ENCODE measurements at regions not wholly inside any gene's neighbourhood (a gene's known extent, or its start where the extent isn't known, plus 50 kb on each side); places are given as distances from the start of the nearest gene placed in this dataset.

DNA sequence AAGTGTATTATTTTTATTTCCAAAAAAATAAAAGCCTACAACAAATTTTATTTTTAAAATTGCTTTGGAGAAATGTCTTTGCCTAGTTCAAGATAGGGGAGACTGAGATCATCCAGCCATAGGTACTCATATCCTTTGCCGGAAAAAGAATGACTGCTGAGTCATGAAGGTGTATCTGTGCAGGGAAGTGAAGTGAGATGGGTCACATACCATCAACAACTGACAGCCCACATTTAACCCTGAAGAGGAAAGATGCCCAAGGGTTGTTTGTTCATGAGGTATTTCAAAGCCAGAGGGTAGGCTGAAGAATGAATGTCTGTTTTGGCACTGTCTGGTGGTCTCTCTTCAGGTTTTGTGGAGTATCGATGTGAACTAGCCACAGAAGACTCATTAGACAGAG, 106.7 kb upstream of the TTC29 start:
- POLR2A ChIA-PET = no interaction called here
- H3K27me3 ChIP-seq (ENCODE audit: control insufficient read depth in 2 of 2, insufficient read depth in 2 of 2, low read length in 2 of 2) = no peaks in the 10 kb centered on the region
- H3K9me1 ChIP-seq (ENCODE audit: control insufficient read depth, insufficient read depth, low read length) = no peaks in the 10 kb centered on the region
- no peak overlapping the region for H2AFZ ChIP-seq (ENCODE audit: low read depth, low read length)
- H3K4me2 ChIP-seq (ENCODE audit: insufficient read depth, low read length) = no peak overlapping the region
- no peaks in the 10 kb centered on the region for H4K20me1 ChIP-seq (replicated peaks; ENCODE audit: control insufficient read depth, insufficient read depth, low read length)
- no peak for TF ChIP-seq NR3C1 (CRISPR knock-in tag; IDR thresholded peaks at IDR 0.05)
- 0 out of 2 replicates have a peak, but pooled peaks have one; percentile 36 for TF ChIP-seq NFE2 (IDR thresholded peaks at IDR 0.05; ENCODE audit: low read depth)
- no peak overlapping the region for H3K27ac ChIP-seq (ENCODE audit: extremely low read depth, low read depth, low read length)
- H3K9me3 ChIP-seq (replicated peaks; ENCODE audit: control insufficient read depth, insufficient read depth, low read depth, low read length) = no peaks in the 10 kb centered on the region
- no peaks in the 10 kb centered on the region for H3K4me1 ChIP-seq (replicated peaks in 1 of 2; ENCODE audit: control insufficient read depth in 2 of 2, insufficient read depth in 2 of 2, low read length in 2 of 2)
- intact Hi-C loops (cut with micrococcal nuclease) = no loop called here
- FAIRE-seq = no peak
- in situ Hi-C loops (cut with MboI) = no loop called here
- no peak overlapping the region for H3K9ac ChIP-seq (ENCODE audit: insufficient read depth in 1 of 2, low read depth in 2 of 2, low read length in 2 of 2)
- BruUV-seq (replicated peaks) = no TSS peak
- H3K79me2 ChIP-seq (ENCODE audit: control insufficient read depth, insufficient read depth, low read length) = no peaks in the 10 kb centered on the region
- CTCF ChIA-PET (ENCODE audit: low intra/inter-chr PET ratio) = no interaction called here
- DNase-seq (ENCODE audit: extremely low read depth in 1 of 4, low spot score in 3 of 4) = no peak
- no peak for ATAC-seq
- no peak overlapping the region for H3K4me3 ChIP-seq
- no peaks in the 10 kb centered on the region for H3K36me3 ChIP-seq (ENCODE audit: control insufficient read depth, insufficient read depth, low read length)
- 4% methylated on average over 2 of the region's 2 CpGs for WGBS (ENCODE audit: insufficient coverage, low coverage, missing lambda C conversion rate)

DNA sequence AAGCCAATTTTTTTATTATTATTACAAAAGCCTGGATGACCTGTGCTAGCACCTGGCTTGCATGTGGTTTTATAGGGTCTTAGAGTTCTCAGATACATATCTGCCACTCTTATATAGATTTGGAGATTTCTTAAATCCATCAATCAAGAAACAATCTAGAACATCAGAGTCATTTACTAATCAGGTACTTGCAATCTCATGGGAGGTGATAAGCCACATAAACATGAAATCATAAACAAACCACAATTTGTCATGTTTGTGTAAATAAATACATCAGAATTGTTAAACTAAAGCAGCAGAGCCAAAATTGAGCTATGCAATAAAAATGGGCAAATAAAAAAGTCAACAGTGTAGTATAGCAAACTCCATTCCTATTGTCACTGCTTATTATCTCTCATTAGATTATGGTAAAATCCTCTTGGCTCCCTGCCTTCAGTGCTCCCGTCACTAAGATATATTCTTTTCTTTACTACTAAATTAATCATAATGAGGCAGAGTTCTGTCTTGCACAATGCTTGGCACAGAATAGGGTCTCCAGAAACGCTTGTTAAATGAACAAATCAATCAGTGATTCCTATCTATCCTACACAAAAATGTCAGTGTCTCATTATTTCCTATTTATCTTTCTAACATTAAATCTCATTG, 108.7 kb upstream of the TTC29 start:
- DNase-seq (ENCODE audit: extremely low read depth in 1 of 4, low spot score in 3 of 4) (no peak), ATAC-seq (no peak), FAIRE-seq (no peak)
- H3K27ac ChIP-seq (ENCODE audit: extremely low read depth, low read depth, low read length) = no peak overlapping the region
- no peaks in the 10 kb centered on the region for H3K79me2 ChIP-seq (ENCODE audit: control insufficient read depth, insufficient read depth, low read length)
- H2AFZ ChIP-seq (ENCODE audit: low read depth, low read length) = no peak overlapping the region
- no peaks in the 10 kb centered on the region for H3K27me3 ChIP-seq (ENCODE audit: control insufficient read depth in 2 of 2, insufficient read depth in 2 of 2, low read length in 2 of 2)
- CTCF ChIA-PET (ENCODE audit: low intra/inter-chr PET ratio) = no interaction called here
- H3K9me1 ChIP-seq (ENCODE audit: control insufficient read depth, insufficient read depth, low read length) = no peaks in the 10 kb centered on the region
- no peaks in the 10 kb centered on the region for H4K20me1 ChIP-seq (replicated peaks; ENCODE audit: control insufficient read depth, insufficient read depth, low read length)
- H3K9me3 ChIP-seq (replicated peaks; ENCODE audit: control insufficient read depth, insufficient read depth, low read depth, low read length) = no peaks in the 10 kb centered on the region
- no TSS peak for BruUV-seq (replicated peaks)
- no peak overlapping the region for H3K9ac ChIP-seq (ENCODE audit: insufficient read depth in 1 of 2, low read depth in 2 of 2, low read length in 2 of 2)
- no peak overlapping the region for H3K4me2 ChIP-seq (ENCODE audit: insufficient read depth, low read length)
- no peaks in the 10 kb centered on the region for H3K36me3 ChIP-seq (ENCODE audit: control insufficient read depth, insufficient read depth, low read length)
- H3K4me1 ChIP-seq (replicated peaks in 1 of 2; ENCODE audit: control insufficient read depth in 2 of 2, insufficient read depth in 2 of 2, low read length in 2 of 2) = no peaks in the 10 kb centered on the region
- in situ Hi-C loops (cut with MboI) = no loop called here
- intact Hi-C loops (cut with micrococcal nuclease) = no loop called here
- POLR2A ChIA-PET = no interaction called here
- 0% methylated on average over 2 of the region's 2 CpGs for WGBS (ENCODE audit: insufficient coverage, low coverage, missing lambda C conversion rate)
- no peak overlapping the region for H3K4me3 ChIP-seq
- TF ChIP-seq RBM25 (IDR thresholded peaks at IDR 0.05; ENCODE audit: low read depth, low read length, severe bottlenecking) (no peak), PTTG1 (tag; IDR thresholded peaks at IDR 0.05; ENCODE audit: low read depth) (no peak), SMARCC2 (IDR thresholded peaks at IDR 0.05; ENCODE audit: low read depth) (no peak), ARID2 (IDR thresholded peaks at IDR 0.05) (no peak), ZNF121 (CRISPR knock-in tag; conservative IDR thresholded peaks at IDR 0.05) (no peak), SAFB2 (IDR thresholded peaks at IDR 0.05; ENCODE audit: borderline replicate concordance, low read depth, low read length, severe bottlenecking) (no peak), KAT2B (IDR thresholded peaks at IDR 0.05; ENCODE audit: low read depth, low read length) (no peak), NUFIP1 (IDR thresholded peaks at IDR 0.05; ENCODE audit: partially characterized antibody) (no peak)
- TF ChIP-seq, protein P1, sequence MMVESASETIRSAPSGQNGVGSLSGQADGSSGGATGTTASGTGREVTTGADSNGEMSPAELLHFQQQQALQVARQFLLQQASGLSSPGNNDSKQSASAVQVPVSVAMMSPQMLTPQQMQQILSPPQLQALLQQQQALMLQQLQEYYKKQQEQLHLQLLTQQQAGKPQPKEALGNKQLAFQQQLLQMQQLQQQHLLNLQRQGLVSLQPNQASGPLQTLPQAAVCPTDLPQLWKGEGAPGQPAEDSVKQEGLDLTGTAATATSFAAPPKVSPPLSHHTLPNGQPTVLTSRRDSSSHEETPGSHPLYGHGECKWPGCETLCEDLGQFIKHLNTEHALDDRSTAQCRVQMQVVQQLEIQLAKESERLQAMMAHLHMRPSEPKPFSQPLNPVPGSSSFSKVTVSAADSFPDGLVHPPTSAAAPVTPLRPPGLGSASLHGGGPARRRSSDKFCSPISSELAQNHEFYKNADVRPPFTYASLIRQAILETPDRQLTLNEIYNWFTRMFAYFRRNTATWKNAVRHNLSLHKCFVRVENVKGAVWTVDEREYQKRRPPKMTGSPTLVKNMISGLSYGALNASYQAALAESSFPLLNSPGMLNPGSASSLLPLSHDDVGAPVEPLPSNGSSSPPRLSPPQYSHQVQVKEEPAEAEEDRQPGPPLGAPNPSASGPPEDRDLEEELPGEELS (CRISPR knock-in tag; IDR thresholded peaks at IDR 0.05; ENCODE audit: borderline replicate concordance) = no peak
- TF ChIP-seq, protein P2, sequence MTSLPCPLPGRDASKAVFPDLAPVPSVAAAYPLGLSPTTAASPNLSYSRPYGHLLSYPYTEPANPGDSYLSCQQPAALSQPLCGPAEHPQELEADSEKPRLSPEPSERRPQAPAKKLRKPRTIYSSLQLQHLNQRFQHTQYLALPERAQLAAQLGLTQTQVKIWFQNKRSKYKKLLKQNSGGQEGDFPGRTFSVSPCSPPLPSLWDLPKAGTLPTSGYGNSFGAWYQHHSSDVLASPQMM (CRISPR knock-in tag; IDR thresholded peaks at IDR 0.05) = no peak
- TF ChIP-seq, protein P3, sequence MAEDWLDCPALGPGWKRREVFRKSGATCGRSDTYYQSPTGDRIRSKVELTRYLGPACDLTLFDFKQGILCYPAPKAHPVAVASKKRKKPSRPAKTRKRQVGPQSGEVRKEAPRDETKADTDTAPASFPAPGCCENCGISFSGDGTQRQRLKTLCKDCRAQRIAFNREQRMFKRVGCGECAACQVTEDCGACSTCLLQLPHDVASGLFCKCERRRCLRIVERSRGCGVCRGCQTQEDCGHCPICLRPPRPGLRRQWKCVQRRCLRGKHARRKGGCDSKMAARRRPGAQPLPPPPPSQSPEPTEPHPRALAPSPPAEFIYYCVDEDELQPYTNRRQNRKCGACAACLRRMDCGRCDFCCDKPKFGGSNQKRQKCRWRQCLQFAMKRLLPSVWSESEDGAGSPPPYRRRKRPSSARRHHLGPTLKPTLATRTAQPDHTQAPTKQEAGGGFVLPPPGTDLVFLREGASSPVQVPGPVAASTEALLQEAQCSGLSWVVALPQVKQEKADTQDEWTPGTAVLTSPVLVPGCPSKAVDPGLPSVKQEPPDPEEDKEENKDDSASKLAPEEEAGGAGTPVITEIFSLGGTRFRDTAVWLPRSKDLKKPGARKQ (CRISPR knock-in tag; IDR thresholded peaks at IDR 0.05) = no peak
